Activated gamma-delta T cell (primary cell): ENCODE measurements at regions not wholly inside any gene's neighbourhood (a gene's known extent, or its start where the extent isn't known, plus 50 kb on each side); places are given as distances from the start of the nearest gene placed in this dataset.
"Not testable (repeated sequence)": the region's sequence is repeated elsewhere in the genome, so short reads cannot be mapped to it uniquely, and the experiment has no call there.

Experiments used
- DNase-seq: peaks from one replicate; lab custom pipeline; 2025; lab: John Stamatoyannopoulos, UW

GRCh38 chr18:28789502-28789901 is 612.6 kb upstream of the CDH2 start:
- no peak for DNase-seq

GRCh38 chr18:28786926-28787325 is 610.0 kb upstream of the CDH2 start:
- DNase-seq, result no peak

- no peak for DNase-seq
Measured at GRCh38 chr18:28781616-28782362, 604.9 kb upstream of the CDH2 start.

- no peak for DNase-seq
Measured at GRCh38 chr18:28778706-28779105, 601.8 kb upstream of the CDH2 start.

- DNase-seq, result no peak
Measured at GRCh38 chr18:28777756-28778155, 600.8 kb upstream of the CDH2 start.

- no peak for DNase-seq
Measured at GRCh38 chr18:28771849-28772248, 594.9 kb upstream of the CDH2 start.

- DNase-seq, result no peak
Measured at GRCh38 chr18:28768791-28769768, 592.1 kb upstream of the CDH2 start.

- DNase-seq, result no peak
Measured at GRCh38 chr18:28767727-28768211, 590.8 kb upstream of the CDH2 start.

GRCh38 chr18:28767201-28767600 is 590.3 kb upstream of the CDH2 start:
- DNase-seq, result no peak

GRCh38 chr18:28766721-28767120 is 589.8 kb upstream of the CDH2 start:
- no peak for DNase-seq

- no peak for DNase-seq
Measured at GRCh38 chr18:28766027-28766426, 589.1 kb upstream of the CDH2 start.

GRCh38 chr18:28760299-28760698 is 583.4 kb upstream of the CDH2 start:
- DNase-seq, result no peak

- DNase-seq, result no peak
Measured at GRCh38 chr18:28757466-28758008, 580.6 kb upstream of the CDH2 start.

GRCh38 chr18:28743115-28743514 is 566.2 kb upstream of the CDH2 start:
- no peak for DNase-seq

GRCh38 chr18:28740575-28740974 is 563.6 kb upstream of the CDH2 start:
- no peak for DNase-seq

- no peak for DNase-seq
Measured at GRCh38 chr18:28736951-28737350, 560.0 kb upstream of the CDH2 start.

- DNase-seq, result no peak
Measured at GRCh38 chr18:28736223-28736622, 559.3 kb upstream of the CDH2 start.

GRCh38 chr18:28735731-28736130 is 558.8 kb upstream of the CDH2 start:
- no peak for DNase-seq

GRCh38 chr18:28729321-28729720 is 552.4 kb upstream of the CDH2 start:
- no peak for DNase-seq

GRCh38 chr18:28728891-28729290 is 552.0 kb upstream of the CDH2 start:
- no peak for DNase-seq

- DNase-seq, result not testable (repeated sequence)
Measured at GRCh38 chr18:28727189-28727588, 550.3 kb upstream of the CDH2 start.

- DNase-seq, result no peak
Measured at GRCh38 chr18:28725876-28726275, 548.9 kb upstream of the CDH2 start.

GRCh38 chr18:28723506-28723905 is 546.6 kb upstream of the CDH2 start:
- no peak for DNase-seq
